Testis (tissue), 2 donors: ENCODE measurements at regions not wholly inside any gene's neighbourhood (a gene's known extent, or its start where the extent isn't known, plus 50 kb on each side); places are given as distances from the start of the nearest gene placed in this dataset.

Experiments
- DNase-seq: peaks from one replicate; pipeline ENCODE4 v3.0.0-alpha.2; 2019
- H3K27ac ChIP-seq, 2 donors: fragments of 200-600 bp; sonication (generic); one replicate each; pipeline ENCODE4 v1.5.1; 2019
- H3K27me3 ChIP-seq: fragments of 200-600 bp; sonication (generic); one replicate; pipeline ENCODE4 v1.5.1; 2019
- H3K36me3 ChIP-seq: fragments of 200-600 bp; sonication (generic); one replicate; pipeline ENCODE4 v1.5.1; 2017; ENCODE audit warnings: low read depth; ENCODE audit errors: missing control alignments
- H3K4me1 ChIP-seq: fragments of 200-600 bp; sonication (generic); one replicate; pipeline ENCODE4 v1.5.1; 2019
- H3K4me3 ChIP-seq, 2 donors: fragments of 200-600 bp; sonication (generic); one replicate each; pipeline ENCODE4 v1.5.1; 2017 to 2019
- H3K9me3 ChIP-seq: fragments of 200-600 bp; sonication (generic); one replicate; pipeline ENCODE4 v1.5.1; 2017
- CTCF ChIP-seq, 3 experiments: fragments of 450-650 bp in 2 of 3; fragments of 200-600 bp in 1 of 3; sonication (generic) in 1 of 3; IDR thresholded peaks; one replicate each; pipeline ENCODE4 v1.5.1; 2016 to 2019; ENCODE audit warnings: antibody characterized with exemption in 3 of 3, mild to moderate bottlenecking in 2 of 3, moderate library complexity in 1 of 3
- POLR2A ChIP-seq: fragments of 450-650 bp; IDR thresholded peaks from one replicate; pipeline ENCODE4 v1.6.1; 2017; ENCODE audit warnings: antibody characterized with exemption, mild to moderate bottlenecking, moderate library complexity
- WGBS, 2 donors: methylation state at CpG; one replicate each; pipeline ENCODE4 v1.1.5; 2018; 5-methylcytosine and 5-hydroxymethylcytosine counted together
- intact Hi-C: fragments of 100-400 bp; cut with DNase I; formaldehyde crosslinking; loops from one replicate; pipeline ENCODE4 v1.15.1; 2023; ENCODE audit warnings: low total_unique reads

- no peaks in the 10 kb centered on the region for H3K9me3 ChIP-seq
- H3K4me3 ChIP-seq = no peak overlapping the region
- no peaks in the 10 kb centered on the region for H3K36me3 ChIP-seq
- DNase-seq = no peak
- TF ChIP-seq POLR2A (no peak), CTCF (IDR thresholded peaks at IDR 0.05) (no peak)
- H3K27me3 ChIP-seq = no peaks in the 10 kb centered on the region
- 94 to 100% methylated on average over 1 of the region's 1 CpG for WGBS, 2 donors
- intact Hi-C loops = no loop called here
- H3K27ac ChIP-seq = no peak overlapping the region
- no peaks in the 10 kb centered on the region for H3K4me1 ChIP-seq
Measured at GRCh38 chr18:34506198-34506597, 203.9 kb upstream of the DTNA start.

DNA sequence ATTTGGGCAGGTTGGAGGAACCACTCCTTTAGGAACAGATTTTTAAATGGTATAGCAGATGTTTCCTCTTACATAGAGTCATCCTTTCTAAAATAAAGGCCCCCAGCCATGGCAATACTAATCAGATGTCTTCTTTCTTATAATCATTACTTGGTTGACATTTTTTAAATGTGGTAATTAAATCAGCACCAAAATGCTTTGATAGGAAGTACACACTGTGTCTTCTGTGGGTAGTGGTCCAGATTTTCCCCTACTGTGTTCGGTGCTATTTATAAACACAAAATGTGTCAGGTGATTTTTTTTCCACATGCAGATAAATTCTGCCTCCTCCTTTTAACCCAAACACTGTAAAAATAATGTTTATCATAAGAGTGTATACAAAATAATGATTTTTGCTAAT, 200.9 kb upstream of the DTNA start:
- Histone ChIP-seq H3K4me3 (no peak overlapping the region), H3K9me3 (no peaks in the 10 kb centered on the region), H3K36me3 (no peaks in the 10 kb centered on the region), H3K27me3 (no peaks in the 10 kb centered on the region), H3K27ac (peak overlapping the region in 1 of 2 donors; percentile 53), H3K4me1 (no peaks in the 10 kb centered on the region)
- WGBS, 2 donors = 39 to 61% methylated on average over 1 of the region's 1 CpG
- no peak for TF ChIP-seq CTCF (IDR thresholded peaks at IDR 0.05)
- TF ChIP-seq POLR2A = no peak
- intact Hi-C loops = no loop called here
- DNase-seq = no peak

GRCh38 chr18:34509879-34510586, 200.1 kb upstream of the DTNA start:
- Histone ChIP-seq H3K9me3 (no peaks in the 10 kb centered on the region), H3K36me3 (no peaks in the 10 kb centered on the region), H3K27me3 (no peaks in the 10 kb centered on the region), H3K4me1 (no peaks in the 10 kb centered on the region), H3K4me3 (no peak overlapping the region), H3K27ac (peak overlapping the region in 1 of 2 donors; percentile 53)
- DNase-seq = no peak
- TF ChIP-seq CTCF (IDR thresholded peaks at IDR 0.05) = no peak
- no peak for TF ChIP-seq POLR2A
- WGBS, 2 donors = 83 to 87% methylated on average over 7 of the region's 7 CpGs
- intact Hi-C loops = no loop called here

DNA sequence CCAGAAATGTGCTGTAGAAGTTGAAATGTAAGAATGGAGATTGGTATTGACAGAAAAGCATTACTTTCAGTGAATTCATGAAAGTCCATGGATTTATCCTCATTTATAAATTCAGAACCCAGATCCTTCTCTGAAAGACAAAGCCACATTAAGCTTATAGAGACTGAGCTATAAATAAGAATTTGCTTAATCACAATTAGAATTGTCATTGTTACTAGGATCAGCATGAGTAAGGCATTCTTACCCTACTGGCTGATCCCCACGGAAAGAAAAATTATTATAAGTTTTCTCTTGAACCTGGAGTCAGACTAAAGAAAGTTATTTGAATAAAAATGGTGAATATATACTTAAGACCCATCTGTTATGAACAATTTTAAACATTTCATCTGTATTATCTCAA, 199.2 kb upstream of the DTNA start:
- no peaks in the 10 kb centered on the region for H3K27me3 ChIP-seq
- H3K27ac ChIP-seq = no peak overlapping the region
- no peak overlapping the region for H3K4me3 ChIP-seq
- no peak for DNase-seq
- no peaks in the 10 kb centered on the region for H3K36me3 ChIP-seq
- 54 to 69% methylated on average over 1 of the region's 1 CpG for WGBS, 2 donors
- TF ChIP-seq CTCF (IDR thresholded peaks at IDR 0.05) (no peak), POLR2A (no peak)
- intact Hi-C loops = no loop called here
- H3K4me1 ChIP-seq = no peaks in the 10 kb centered on the region
- no peaks in the 10 kb centered on the region for H3K9me3 ChIP-seq

- DNase-seq = no peak
- no peak overlapping the region for H3K27ac ChIP-seq
- no peak overlapping the region for H3K4me3 ChIP-seq
- H3K9me3 ChIP-seq = no peaks in the 10 kb centered on the region
- H3K27me3 ChIP-seq = no peaks in the 10 kb centered on the region
- TF ChIP-seq POLR2A (no peak), CTCF (IDR thresholded peaks at IDR 0.05) (no peak)
- no peaks in the 10 kb centered on the region for H3K36me3 ChIP-seq
- no peaks in the 10 kb centered on the region for H3K4me1 ChIP-seq
- intact Hi-C loops = no loop called here
Measured at GRCh38 chr18:34511435-34511834, 198.7 kb upstream of the DTNA start.
